Hepatic stellate cell (primary cell): ENCODE measurements at regions not wholly inside any gene's neighbourhood (a gene's known extent, or its start where the extent isn't known, plus 50 kb on each side); places are given as distances from the start of the nearest gene placed in this dataset.
"Not testable (repeated sequence)": the region's sequence is repeated elsewhere in the genome, so short reads cannot be mapped to it uniquely, and the experiment has no call there.

Experiments
- DNase-seq: peaks from one replicate; pipeline ENCODE4 v3.0.0; 2011; ENCODE audit warnings: low spot score

DNA sequence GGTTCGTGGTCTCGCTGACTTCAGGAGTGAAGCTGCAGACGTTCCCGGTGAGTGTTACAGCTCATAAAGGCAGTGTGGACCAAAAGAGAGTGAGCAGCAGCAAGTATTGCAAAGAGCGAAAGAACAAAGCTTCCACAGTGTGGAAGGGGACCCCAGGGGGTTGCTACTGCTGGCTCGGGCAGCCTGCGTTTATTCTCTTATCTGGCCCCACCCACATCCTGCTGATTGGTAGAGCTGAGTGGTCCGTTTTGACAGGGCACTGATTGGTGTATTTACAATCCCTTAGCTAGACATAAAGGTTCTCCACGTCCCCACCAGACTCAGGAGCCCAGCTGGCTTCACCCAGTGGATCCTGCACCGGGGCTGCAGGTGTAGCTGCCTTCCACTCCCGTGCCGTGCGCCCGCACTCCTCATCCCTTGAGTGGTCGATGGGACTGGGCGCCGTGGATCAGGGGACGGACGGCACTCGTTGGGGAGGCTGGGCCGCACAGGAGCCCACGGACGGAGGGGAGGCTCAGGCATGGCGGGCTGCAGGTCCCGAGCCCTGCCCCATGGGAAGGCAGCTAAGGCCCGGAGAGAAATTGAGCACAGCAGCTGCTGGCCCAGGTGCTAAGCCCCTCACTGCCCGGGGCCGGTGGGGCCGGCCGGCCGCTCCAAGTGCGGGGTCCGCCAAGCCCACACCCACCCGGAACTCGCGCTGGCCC, 2661.6 kb upstream of the PCDH20 start:
- DNase-seq: not testable (repeated sequence)

DNA sequence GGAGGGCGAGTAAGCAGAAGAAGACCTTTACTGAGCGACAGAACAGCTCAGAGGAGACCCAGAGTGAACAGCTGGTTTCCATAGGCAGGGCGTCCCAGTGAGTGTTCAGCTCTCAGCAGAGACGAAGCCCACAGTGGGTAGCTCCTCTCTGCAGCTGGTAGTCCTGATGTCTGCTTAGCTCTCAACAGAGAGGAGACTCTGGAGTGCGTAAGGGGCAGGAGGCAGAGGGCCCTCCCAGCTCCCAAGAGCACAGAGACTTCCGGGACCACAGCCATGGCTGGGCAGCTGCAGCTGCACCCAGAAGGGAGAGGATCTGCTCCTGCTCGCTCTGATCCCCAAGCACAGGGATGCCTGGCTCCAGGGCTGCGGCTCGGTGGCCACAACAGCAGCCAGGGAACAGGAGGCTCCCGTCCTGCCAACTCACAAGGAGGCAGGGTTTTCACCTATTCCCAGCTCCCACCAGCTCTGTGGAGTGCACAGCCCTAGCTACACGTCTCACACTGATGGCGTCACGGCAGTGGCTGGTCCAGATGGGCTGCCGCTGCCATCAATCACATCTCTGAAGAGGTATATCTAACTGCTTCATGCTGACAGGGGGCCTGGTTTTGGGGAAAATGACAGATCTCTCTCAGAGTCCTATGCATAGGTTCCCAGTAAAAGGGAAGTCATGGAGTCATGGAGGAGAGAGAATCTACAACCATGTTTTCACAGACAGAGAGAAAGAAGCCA, 2660.1 kb upstream of the PCDH20 start:
- DNase-seq: no peak

GRCh38 chr13:64074971-64075474, 2659.4 kb upstream of the PCDH20 start:
- DNase-seq: no peak

DNA sequence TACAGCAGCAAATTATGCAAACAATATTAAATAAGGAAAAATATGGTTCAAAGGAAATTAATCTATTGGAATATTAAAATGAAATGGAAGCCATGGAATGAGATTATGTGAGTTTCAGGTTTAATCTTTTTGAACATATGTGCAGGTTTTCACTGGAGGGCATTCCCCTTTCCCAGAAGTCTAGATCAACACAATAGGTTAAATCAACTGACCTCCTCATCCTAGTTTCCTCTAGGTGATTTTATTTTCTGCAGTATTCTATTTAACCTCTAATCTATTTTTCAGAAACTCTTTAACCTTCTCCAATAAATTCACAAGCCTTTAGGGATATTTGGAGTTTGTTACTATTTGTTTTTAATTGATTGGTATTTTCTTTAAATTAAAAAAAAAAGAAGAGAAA, 2657.6 kb upstream of the PCDH20 start:
- no peak for DNase-seq

- DNase-seq: no peak
Observed at GRCh38 chr13:64071352-64071751, 2655.7 kb upstream of the PCDH20 start.

DNA sequence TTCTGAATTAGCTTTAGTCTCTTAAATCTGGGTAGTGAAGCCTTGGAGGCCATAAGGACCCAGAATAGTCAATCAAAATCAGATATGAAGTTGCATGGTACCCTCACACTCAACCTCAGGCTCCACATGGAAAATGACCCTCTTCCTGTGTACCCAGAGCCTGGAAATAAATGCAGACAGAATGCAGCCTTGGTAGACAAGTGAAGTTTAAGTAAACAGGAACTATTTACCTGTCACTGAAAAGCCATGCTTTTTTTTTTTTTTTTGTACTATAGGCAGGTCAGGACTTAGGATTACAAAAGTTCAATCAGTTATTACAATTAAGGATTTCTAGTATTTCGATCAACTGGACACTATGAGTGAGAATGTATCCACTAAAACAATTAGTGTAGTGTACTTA, 2654.2 kb upstream of the PCDH20 start:
- no peak for DNase-seq

DNA sequence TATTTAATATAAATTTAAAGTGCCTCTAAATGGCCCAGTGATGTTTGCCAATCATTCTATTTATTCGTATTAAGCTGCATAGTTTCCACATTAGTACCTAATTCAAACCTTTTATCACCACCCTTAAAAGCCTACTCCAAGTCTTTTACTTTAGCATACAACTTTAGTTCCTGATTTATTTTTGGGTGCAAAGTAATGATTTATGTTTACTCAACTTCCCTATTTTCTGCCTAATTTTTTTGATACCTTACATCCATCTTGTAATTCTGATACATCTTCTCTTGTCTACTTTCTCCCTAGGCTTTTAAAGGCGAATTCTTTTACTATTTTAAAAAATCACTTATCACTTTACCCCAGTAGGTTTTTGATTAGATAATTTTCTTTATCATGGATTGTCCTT, 2651.1 kb upstream of the PCDH20 start:
- DNase-seq: no peak

DNA sequence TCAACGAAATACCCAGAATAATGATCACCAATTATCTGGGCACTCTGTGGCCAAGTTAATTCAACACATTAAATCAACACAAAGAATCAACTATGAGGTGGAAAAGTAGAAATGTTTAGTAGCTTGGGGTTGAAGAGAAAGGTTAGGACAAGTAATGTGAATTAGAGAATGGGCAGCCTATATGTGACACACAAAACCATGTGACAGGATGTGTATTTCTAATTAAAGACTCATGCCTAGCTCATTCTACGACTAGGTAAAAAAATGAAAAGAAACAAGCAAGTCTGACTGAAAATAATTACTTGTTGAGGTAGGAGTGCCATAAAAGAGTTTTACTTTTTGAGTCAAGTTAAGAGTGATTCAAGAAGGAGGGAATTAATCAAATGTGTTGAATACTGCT, 2646.0 kb upstream of the PCDH20 start:
- DNase-seq: no peak

DNA sequence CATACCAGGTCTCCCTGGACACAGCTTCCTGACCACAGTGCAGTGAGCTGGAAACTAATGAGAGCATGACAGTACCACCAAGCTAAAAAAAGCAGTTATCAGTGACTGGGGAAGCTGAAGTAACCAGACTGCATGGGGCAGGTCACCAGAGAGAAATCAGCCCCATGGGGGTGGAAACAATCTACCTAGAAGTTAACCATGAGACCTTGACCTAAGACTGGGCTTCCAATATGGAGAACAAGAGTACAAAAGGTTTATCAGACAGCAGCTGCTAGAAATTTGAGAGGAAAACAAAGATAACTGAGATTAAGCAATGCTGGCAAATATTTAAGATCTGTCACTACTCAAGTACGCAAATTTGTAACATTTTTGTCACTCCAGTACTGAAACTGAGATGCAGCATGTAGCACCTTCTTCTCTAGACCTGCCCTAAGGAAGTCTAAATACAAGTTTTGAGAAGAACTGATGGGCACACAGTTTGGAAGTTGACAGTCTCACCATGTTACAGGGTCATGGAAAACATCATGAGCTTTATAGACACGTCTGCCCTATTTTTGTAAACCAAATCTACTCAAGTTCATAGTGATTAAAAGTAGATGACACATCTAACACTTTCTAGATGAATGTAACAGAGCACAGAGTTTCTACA, 2641.8 kb upstream of the PCDH20 start:
- DNase-seq: no peak

- DNase-seq: no peak
Observed at GRCh38 chr13:64054321-64054720, 2638.7 kb upstream of the PCDH20 start.

- DNase-seq: no peak
Observed at GRCh38 chr13:64052521-64052920, 2636.9 kb upstream of the PCDH20 start.

GRCh38 chr13:64051278-64051677, 2635.6 kb upstream of the PCDH20 start:
- no peak for DNase-seq

DNA sequence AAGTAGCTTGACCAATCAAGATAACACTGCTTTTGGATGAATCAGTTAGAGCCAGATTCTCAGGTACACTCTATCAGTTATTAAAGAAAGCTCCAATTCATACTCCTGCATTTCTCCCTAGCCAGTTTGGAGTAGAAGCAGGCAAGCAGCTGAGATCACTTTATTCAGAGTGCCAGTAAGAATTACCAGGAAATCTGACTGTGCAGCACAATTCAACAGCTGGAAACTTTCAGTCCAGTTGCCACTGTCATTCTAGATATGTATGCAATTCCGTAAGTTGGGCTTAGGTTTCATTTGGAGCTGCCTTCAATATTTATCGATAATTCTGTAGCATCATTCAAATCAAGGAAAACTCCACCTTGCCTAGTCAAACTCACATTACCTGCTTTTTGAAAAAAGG, 2625.6 kb upstream of the PCDH20 start:
- DNase-seq: no peak

DNA sequence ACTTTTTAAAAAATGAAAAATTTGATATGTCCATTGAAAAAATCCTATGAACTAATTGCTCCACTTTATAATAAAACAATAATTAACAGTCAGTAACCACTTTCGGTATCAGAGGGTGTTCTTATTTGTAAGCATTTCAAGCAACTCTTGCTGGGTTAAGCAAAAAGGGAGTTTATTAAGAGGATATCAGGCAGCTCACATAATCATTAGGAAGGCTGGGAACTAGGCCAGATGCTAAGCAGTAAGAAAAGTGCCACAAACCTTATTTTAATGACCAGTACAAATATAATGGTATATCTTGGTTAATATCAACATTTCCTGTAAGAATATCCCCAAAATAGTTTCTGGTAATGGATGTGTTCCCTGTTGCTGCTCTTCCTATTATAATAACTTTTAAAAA, 2618.3 kb upstream of the PCDH20 start:
- DNase-seq: no peak

DNA sequence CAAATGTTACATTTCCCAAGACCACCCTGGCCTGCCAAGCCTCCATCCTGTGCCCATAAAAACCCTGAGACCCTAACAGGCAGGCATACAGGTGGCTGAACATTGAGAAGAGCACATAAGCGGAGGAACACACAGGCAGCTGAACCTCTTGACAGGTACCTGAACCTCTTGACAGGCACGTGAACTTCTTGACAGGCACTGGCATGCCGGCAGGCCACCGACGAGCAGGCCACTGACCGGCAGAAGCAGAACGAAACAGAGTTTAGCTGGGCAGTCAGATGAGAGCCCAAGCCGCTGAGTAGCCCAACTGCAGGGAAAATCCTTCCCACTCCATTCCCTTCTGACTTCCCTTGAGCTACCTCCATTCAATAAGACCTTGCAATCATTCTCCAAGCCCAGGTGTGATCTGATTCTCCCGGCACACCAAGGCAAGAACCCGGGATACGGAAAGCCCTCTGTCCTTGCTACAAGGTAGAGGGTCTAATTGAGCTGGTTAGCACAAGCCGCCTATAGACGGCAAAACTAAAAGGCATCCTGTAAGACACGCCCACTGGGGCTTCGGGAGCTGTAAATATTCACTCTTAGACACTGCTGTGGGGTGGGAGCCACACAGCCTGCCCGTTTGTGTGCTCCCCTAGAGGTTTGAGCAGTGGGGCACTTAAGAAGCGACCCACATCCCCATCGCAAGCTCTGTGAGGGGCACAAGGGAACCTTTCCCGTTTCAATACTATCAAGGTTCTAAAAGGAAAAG, 2613.9 kb upstream of the PCDH20 start:
- no peak for DNase-seq

DNA sequence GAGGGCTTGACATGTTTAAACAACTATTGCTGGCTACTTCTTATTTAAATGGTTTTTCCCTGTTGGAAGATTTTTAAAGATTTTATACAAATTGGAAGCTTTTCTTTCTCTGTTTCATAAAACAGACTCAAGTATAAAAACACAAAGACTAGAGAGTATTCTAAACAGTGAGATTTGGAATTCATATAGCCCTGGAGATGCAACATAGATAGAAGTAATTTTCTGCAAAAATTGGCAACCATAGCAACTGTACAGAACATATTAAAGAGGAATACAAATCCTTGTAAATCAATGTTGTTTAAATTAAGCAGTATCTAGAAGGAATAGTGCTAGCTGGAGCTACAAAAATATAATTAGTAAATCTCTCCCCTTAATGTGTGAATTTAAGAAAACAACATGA, 2612.9 kb upstream of the PCDH20 start:
- no peak for DNase-seq

DNA sequence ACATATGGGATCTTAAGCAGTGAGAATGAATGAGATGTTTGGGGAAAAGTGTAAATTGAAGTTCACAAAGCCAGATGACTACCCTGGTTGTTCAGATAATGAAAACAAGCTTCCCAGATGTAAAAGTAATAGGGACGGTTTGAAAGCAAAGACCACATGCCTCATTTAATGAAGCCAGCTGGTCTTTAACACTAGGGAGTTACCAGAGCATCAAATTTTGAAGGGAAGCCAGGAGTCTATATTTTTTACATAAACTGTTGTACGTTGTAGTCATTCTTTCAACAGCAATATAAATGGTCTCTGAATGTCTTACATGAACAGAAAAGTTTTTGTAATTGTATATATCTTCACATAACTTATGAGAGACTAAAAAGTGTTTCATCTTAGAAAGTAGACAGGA, 2604.5 kb upstream of the PCDH20 start:
- DNase-seq: no peak

DNA sequence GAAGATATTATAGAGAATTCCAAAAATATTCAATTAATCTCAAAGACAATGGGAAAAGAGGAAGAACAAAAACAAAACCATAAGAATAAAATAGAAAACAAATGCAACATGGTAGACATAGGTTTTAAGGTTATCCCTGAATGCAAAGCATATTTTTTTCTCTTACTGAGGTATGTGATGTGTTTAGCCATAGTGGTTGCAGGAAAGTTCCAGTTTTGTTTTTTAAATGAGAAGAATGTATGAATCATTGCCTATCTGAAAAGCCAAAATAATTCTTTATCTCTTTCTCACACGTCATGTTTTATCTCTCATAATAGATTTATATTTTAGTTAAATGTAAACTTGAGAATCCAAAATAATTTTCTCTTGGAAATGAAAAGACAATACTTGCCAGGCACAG, 2591.7 kb upstream of the PCDH20 start:
- DNase-seq: no peak

- DNase-seq: no peak
Observed at GRCh38 chr13:64000321-64000720, 2584.7 kb upstream of the PCDH20 start.

GRCh38 chr13:63999614-64000305, 2584.1 kb upstream of the PCDH20 start:
- no peak for DNase-seq

- DNase-seq: no peak
Observed at GRCh38 chr13:63983366-63983765, 2567.7 kb upstream of the PCDH20 start.

- no peak for DNase-seq
Observed at GRCh38 chr13:63979951-63980350, 2564.3 kb upstream of the PCDH20 start.
